ENCODE measurements at regions not wholly inside any gene's neighbourhood (a gene's known extent, or its start where the extent isn't known, plus 50 kb on each side); places are given as distances from the start of the nearest gene placed in this dataset.

DNA sequence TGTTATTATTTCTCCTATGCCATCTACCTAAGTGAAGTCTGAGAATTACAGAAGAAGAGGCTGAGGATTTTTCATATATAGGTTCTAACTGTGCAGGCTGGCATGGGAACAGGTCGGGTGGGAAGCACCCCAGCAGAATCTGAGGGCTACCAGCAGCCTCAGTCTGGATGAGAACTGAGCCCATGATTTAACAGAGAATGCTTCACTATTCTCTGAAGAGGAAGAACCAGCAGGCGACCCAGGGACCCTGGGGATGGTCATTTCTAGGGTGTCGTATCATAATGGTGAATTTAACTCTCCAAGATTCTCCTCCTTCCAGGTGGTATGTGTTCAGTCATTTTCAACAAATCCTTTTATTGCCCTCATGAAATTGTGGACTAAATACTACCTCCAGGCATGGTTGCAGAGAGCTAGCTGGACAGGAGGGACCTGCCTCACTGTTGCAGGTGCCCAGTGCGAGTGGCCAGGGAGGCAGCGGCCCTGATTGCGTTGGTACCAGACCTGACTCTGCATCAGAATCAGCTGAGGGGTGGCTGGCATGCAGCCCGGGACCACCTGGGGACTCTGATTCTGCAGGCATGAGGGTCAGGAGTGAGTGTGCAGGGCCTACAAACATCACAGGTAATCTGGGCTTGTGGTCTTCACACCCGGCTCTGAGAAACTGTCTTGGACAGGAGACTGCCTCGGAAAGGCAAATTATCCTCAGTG is 272.2 kb downstream of the TSN start:
- TF ChIP-seq CTCF (IDR thresholded peaks at IDR 0.05): no peak
- no peak for TF ChIP-seq POLR2A (IDR thresholded peaks at IDR 0.05)

Measured in body of pancreas (tissue), 4 donors.